H1 (cell line): ENCODE measurements at regions not wholly inside any gene's neighbourhood (a gene's known extent, or its start where the extent isn't known, plus 50 kb on each side); places are given as distances from the start of the nearest gene placed in this dataset.

Experiments used
- CHD2 ChIP-seq: IDR thresholded peaks from 2 replicates; pipeline ENCODE4 v1.6.1; 2012; ENCODE audit warnings: low read length, improper control_type of control experiment
- POLR2A ChIP-seq, 2 experiments: IDR thresholded peaks; 1 replicate in 1 of 2; 2 replicates in 1 of 2; pipeline ENCODE4 v1.6.1; 2011; ENCODE audit warnings: low read depth in 2 of 2, low read length in 2 of 2, mild to moderate bottlenecking in 2 of 2; ENCODE audit errors: control extremely low read depth in 1 of 2
- SP4 ChIP-seq: IDR thresholded peaks from 2 replicates; pipeline ENCODE4 v1.6.1; 2012; ENCODE audit warnings: low read length, inconsistent platforms
- SRF ChIP-seq: IDR thresholded peaks from 2 replicates; pipeline ENCODE4 v1.6.1; 2011; ENCODE audit warnings: mild to moderate bottlenecking, low read depth, low read length, moderate library complexity

DNA sequence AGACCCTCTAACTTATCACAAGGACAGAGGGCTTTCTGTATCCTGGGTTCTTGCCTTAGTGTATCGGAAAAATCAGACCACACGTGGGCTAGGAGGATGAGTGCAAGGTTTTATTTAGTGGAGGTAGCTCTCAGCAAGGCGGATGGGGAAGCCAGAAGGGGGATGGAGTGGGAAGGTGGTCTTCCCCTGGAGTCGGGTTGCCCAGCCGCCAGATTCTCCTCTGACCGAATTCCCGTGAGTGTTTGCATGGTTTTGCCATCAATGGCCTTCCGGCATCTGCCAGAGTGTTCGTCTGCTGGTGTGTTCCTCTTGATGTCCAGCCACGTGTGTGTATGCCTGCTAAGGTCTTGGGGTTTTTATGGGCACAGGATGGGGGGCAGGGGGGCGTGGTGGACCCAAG is 1335.1 kb upstream of the SPRY2 start (continued):
- no peak for TF ChIP-seq POLR2A (IDR thresholded peaks at IDR 0.05; ENCODE audit: control extremely low read depth in 1 of 2, low read depth in 2 of 2, low read length in 2 of 2)
- no peak for TF ChIP-seq SP4
- TF ChIP-seq SRF: no peak
- no peak for TF ChIP-seq CHD2
